H1 (cell line): ENCODE measurements at regions not wholly inside any gene's neighbourhood (a gene's known extent, or its start where the extent isn't known, plus 50 kb on each side); places are given as distances from the start of the nearest gene placed in this dataset.

Experiments
- BRCA1 ChIP-seq: IDR thresholded peaks from 2 replicates; pipeline ENCODE4 v1.6.1; 2012; ENCODE audit warnings: low read depth, low read length, improper control_type of control experiment
- CHD1 ChIP-seq: IDR thresholded peaks from 2 replicates; pipeline ENCODE4 v1.6.1; 2012; ENCODE audit warnings: low read depth, low read length, improper control_type of control experiment
- RFX5 ChIP-seq: IDR thresholded peaks from 2 replicates; pipeline ENCODE4 v1.6.1; 2011; ENCODE audit warnings: low read depth, low read length, improper control_type of control experiment, borderline replicate concordance
- SIRT6 ChIP-seq: IDR thresholded peaks from one replicate; pipeline ENCODE4 v1.7.1; 2012; ENCODE audit warnings: low read length, inconsistent platforms
- SP1 ChIP-seq: IDR thresholded peaks from 2 replicates; pipeline ENCODE4 v1.6.1; 2011; ENCODE audit warnings: low read depth, low read length
- TAF7 ChIP-seq: optimal IDR thresholded peaks from 2 replicates; pipeline ENCODE3; 2011; ENCODE audit warnings: low read depth, mild to moderate bottlenecking, inconsistent platforms, low read length, moderate library complexity, borderline replicate concordance

- TF ChIP-seq CHD1 (no peak), BRCA1 (no peak), SP1 (no peak), SIRT6 (no peak), RFX5 (no peak), TAF7 (no peak)
- TF ChIP-seq, all 59 proteins: peak for 0
These were observed 135.3 kb downstream of the THBS2 start (continued) for GRCh38 chr6:169118346-169118830.
